Adrenal gland (tissue), 9 donors: ENCODE measurements at regions not wholly inside any gene's neighbourhood (a gene's known extent, or its start where the extent isn't known, plus 50 kb on each side); places are given as distances from the start of the nearest gene placed in this dataset.

Experiments
- DNase-seq, 7 donors: peaks; one replicate each; pipeline ENCODE4 v3.0.0-alpha.2; 2019 to 2020
- H3K27ac ChIP-seq, 5 donors: fragments of 200-600 bp; sonication (generic) in 4 of 5; 1 replicate in 3 of 5; 2 replicates in 2 of 5; pipeline versions ENCODE4 v1.5.1 to v1.8.0; 2016 to 2020; ENCODE audit warnings: mild to moderate bottlenecking in 1 of 5
- H3K27me3 ChIP-seq: fragments of 200-600 bp; 2 replicates; pipeline ENCODE4 v1.8.0; 2021
- H3K36me3 ChIP-seq, 2 donors: fragments of 200-600 bp; replicated peaks in 1 of 2; 1 replicate in 1 of 2; 2 replicates in 1 of 2; pipeline versions ENCODE4 v1.5.1 to v1.8.0; 2018 to 2022
- H3K4me1 ChIP-seq, 2 donors: fragments of 200-600 bp; replicated peaks in 1 of 2; 1 replicate in 1 of 2; 2 replicates in 1 of 2; pipeline versions ENCODE4 v1.5.1 to v1.8.0; 2018 to 2021
- H3K4me3 ChIP-seq, 4 donors: fragments of 200-600 bp; sonication (generic) in 3 of 4; one replicate each; pipeline ENCODE4 v1.5.1; 2016 to 2018
- H3K9me3 ChIP-seq, 3 donors: fragments of 200-600 bp; sonication (generic) in 1 of 3; replicated peaks in 1 of 3; 1 replicate in 2 of 3; 2 replicates in 1 of 3; pipeline versions ENCODE4 v1.5.1 to v1.8.0; 2016 to 2021
- POLR2A ChIP-seq, 2 donors: fragments of 450-650 bp; IDR thresholded peaks; one replicate each; pipeline ENCODE4 v1.6.1; 2017; ENCODE audit warnings: antibody characterized with exemption in 2 of 2, mild to moderate bottlenecking in 2 of 2, moderate library complexity in 1 of 2
- WGBS, 4 donors: extraction: QIAGEN DNeasy Blood & Tissue Kit in 2 of 4; methylation state at CpG; one replicate each; pipeline versions ENCODE4 v1.1.5 to v1.1.7; 2013 to 2017; 5-methylcytosine and 5-hydroxymethylcytosine counted together
- intact Hi-C, 2 donors: fragments of 100-400 bp; cut with DNase I; formaldehyde crosslinking; loops; one replicate each; pipeline versions ENCODE4 v1.14.1 to v1.15.0; 2022 to 2023
- TF ChIP-seq, protein P1 (sequence below), 6 experiments: fragments of 450-650 bp in 4 of 6; fragments of 200-600 bp in 2 of 6; sonication (generic) in 1 of 6; IDR thresholded peaks; 1 replicate in 5 of 6; 2 replicates in 1 of 6; pipeline versions ENCODE4 v1.5.1 to v1.8.0; 2016 to 2021; ENCODE audit warnings: antibody characterized with exemption in 6 of 6, mild to moderate bottlenecking in 2 of 6, moderate library complexity in 1 of 6
- donor health status: healthy with polysubstance abuse.
- donor health status: Bipolar disorder and iron deficiency.
- donor health status: DM: yes; HTN: yes; CAD: no.
- donor health status: DM: no; HTN: no; CAD: no.
- donor health status: DM: no; HTN: no; CAD: no.

DNA sequence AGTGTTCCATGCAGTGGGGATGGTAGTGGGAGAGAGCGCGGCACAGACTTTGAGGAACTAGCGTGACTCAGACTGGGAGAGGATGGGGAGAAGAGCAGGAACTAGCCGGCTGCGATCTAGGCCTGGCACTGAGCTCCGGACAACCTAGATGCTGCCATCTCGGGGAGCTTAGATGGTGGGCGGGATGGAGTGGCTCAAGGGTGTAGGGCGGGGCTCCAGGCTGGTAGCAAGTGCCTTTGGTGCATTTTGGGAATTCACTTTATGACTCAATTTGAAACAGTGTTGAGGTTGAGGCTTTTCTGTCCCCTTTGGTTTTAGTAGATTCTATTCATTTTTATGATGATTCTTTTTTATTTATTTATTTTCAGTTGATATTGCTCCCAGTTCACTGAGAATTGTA lies 185.3 kb upstream of the GPR26 start:
- no peak overlapping the region for H3K27ac ChIP-seq
- WGBS, 4 donors = 86 to 88% (median 87%) methylated on average over 9 of the region's 9 CpGs
- H3K36me3 ChIP-seq = no peaks in the 10 kb centered on the region
- TF ChIP-seq, protein P1, sequence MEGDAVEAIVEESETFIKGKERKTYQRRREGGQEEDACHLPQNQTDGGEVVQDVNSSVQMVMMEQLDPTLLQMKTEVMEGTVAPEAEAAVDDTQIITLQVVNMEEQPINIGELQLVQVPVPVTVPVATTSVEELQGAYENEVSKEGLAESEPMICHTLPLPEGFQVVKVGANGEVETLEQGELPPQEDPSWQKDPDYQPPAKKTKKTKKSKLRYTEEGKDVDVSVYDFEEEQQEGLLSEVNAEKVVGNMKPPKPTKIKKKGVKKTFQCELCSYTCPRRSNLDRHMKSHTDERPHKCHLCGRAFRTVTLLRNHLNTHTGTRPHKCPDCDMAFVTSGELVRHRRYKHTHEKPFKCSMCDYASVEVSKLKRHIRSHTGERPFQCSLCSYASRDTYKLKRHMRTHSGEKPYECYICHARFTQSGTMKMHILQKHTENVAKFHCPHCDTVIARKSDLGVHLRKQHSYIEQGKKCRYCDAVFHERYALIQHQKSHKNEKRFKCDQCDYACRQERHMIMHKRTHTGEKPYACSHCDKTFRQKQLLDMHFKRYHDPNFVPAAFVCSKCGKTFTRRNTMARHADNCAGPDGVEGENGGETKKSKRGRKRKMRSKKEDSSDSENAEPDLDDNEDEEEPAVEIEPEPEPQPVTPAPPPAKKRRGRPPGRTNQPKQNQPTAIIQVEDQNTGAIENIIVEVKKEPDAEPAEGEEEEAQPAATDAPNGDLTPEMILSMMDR (IDR thresholded peaks at IDR 0.05) = no peak
- TF ChIP-seq POLR2A (IDR thresholded peaks at IDR 0.05) = no peak
- H3K9me3 ChIP-seq = no peaks in the 10 kb centered on the region
- DNase-seq = no peak
- H3K27me3 ChIP-seq = peaks cover 3% of the 10 kb centered on the region
- no peaks in the 10 kb centered on the region for H3K4me1 ChIP-seq
- intact Hi-C loops = no loop called here
- H3K4me3 ChIP-seq = no peak overlapping the region

DNA sequence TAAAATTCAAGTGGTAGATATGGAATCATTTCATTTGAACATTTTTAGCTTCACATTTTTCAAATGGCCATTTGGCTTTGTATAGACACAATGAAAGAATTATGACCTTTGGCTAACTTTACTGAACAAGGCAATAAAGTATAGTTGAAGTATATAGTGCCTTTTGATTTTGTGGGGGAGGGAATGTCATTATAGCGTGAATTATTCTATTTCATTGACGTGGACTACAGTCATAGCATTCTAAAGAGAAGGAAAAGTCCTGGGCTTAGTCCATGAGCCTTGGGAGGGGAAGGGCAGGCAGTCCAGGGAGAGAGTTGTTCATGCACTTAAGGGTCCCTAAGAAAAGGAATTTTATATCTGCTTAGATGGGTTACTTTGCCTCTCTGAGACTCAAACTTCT lies 181.4 kb upstream of the GPR26 start:
- Histone ChIP-seq H3K36me3 (no peaks in the 10 kb centered on the region), H3K27ac (no peak overlapping the region), H3K27me3 (peaks cover 3% of the 10 kb centered on the region), H3K9me3 (no peaks in the 10 kb centered on the region), H3K4me1 (no peaks in the 10 kb centered on the region), H3K4me3 (no peak overlapping the region)
- TF ChIP-seq, protein P1 (IDR thresholded peaks at IDR 0.05) = no peak
- no peak for TF ChIP-seq POLR2A (IDR thresholded peaks at IDR 0.05)
- no peak for DNase-seq
- intact Hi-C loops = no loop called here
- 75 to 84% (median 81%) methylated on average over 2 of the region's 2 CpGs for WGBS, 4 donors

GRCh38 chr10:123485341-123485960 lies 180.7 kb upstream of the GPR26 start:
- Histone ChIP-seq H3K9me3 (no peaks in the 10 kb centered on the region), H3K4me1 (no peaks in the 10 kb centered on the region), H3K27ac (no peak overlapping the region), H3K4me3 (no peak overlapping the region), H3K36me3 (no peaks in the 10 kb centered on the region), H3K27me3 (peaks cover 3% of the 10 kb centered on the region)
- no peak for DNase-seq
- intact Hi-C loops = no loop called here
- no peak for TF ChIP-seq POLR2A (IDR thresholded peaks at IDR 0.05)
- TF ChIP-seq, protein P1 (IDR thresholded peaks at IDR 0.05) = no peak
- WGBS, 4 donors = 71 to 79% (median 74%) methylated on average over 7 of the region's 7 CpGs

DNA sequence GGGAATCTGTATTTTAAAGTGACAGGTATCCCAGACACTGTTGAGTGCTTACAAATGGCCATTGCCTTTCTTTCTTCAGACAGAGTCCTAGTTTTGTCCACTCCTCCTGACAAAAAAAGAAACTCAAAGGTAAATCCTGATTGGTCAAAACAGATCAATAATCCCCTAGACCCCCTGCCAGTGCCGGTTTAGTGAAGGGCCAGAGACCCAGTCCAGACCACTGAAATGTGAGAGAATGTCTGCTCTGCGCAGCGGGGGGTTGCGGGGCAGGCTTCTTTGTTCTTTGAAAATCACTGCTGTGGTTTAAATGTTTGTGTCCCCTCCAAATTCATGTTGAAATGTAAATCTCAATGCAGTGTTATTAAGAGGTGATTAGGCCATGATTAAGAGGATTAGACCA lies 177.7 kb upstream of the GPR26 start:
- intact Hi-C loops = no loop called here
- no peak for TF ChIP-seq POLR2A (IDR thresholded peaks at IDR 0.05)
- TF ChIP-seq, protein P1 (IDR thresholded peaks at IDR 0.05) = no peak
- WGBS, 4 donors = 78 to 91% (median 80%) methylated on average over 4 of the region's 4 CpGs

More for the DNA sequence above, 177.7 kb upstream of the GPR26 start:
- no peaks in the 10 kb centered on the region for H3K36me3 ChIP-seq
- H3K4me1 ChIP-seq = no peaks in the 10 kb centered on the region
- no peak for DNase-seq
- H3K4me3 ChIP-seq = no peak overlapping the region
- H3K27ac ChIP-seq = no peak overlapping the region
- peaks cover 8% of the 10 kb centered on the region for H3K27me3 ChIP-seq
- no peaks in the 10 kb centered on the region for H3K9me3 ChIP-seq
